ENCODE measurements at regions not wholly inside any gene's neighbourhood (a gene's known extent, or its start where the extent isn't known, plus 50 kb on each side); places are given as distances from the start of the nearest gene placed in this dataset.

DNA sequence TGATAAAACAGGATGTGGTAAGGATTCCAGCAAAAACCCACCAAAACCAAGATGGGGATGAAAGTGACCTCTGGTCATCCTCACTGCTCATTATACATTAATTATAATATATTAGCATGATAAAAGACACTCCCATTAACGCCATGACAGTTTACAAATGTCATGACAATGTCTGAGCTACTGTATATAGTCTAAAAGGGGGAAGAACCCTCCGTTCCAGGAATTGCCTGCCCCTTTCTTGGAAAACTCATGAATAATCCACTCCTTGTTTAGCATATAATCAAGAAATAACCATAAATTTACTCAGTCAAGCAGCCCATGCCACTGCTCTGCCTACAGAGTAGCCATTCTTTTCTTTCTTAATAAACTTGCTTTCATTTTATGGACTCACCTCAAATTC, 96.4 kb upstream of the VLDLR start:
- DNase-seq (no peak), ATAC-seq (no peak)
- Histone ChIP-seq H3K4me1 (no peaks in the 10 kb centered on the region), H3K9me3 (no peaks in the 10 kb centered on the region), H3K4me3 (no peak overlapping the region), H3K27ac (no peak overlapping the region), H3K27me3 (ENCODE audit: insufficient read depth in 3 of 3, low read length in 2 of 3) (no peaks in the 10 kb centered on the region), H3K36me3 (ENCODE audit: insufficient read depth in 1 of 2, low read depth in 1 of 2) (no peaks in the 10 kb centered on the region)
- intact Hi-C loops (cut with DNase I), result loop anchor here in 1 of 2 donors (10.0 kb wide), 1 partner anchor 60 kb away; no protein-coding TSS in a partner anchor
- TF ChIP-seq CTCF (IDR thresholded peaks at IDR 0.05), result no peak
- WGBS, 3 donors, result 96 to 100% (median 97%) methylated on average over 2 of the region's 2 CpGs

- H3K36me3 ChIP-seq (ENCODE audit: insufficient read depth in 1 of 2, low read depth in 1 of 2), result no peaks in the 10 kb centered on the region
- no peak overlapping the region for H3K4me3 ChIP-seq
- H3K27me3 ChIP-seq (ENCODE audit: insufficient read depth in 3 of 3, low read length in 2 of 3), result no peaks in the 10 kb centered on the region
- ATAC-seq (no peak), DNase-seq (no peak)
- intact Hi-C loops (cut with DNase I), result loop anchor here in 1 of 2 donors (10.0 kb wide), 1 partner anchor 59 kb away; no protein-coding TSS in a partner anchor
- WGBS, 3 donors, result 34 to 57% (median 51%) methylated on average over 2 of the region's 2 CpGs
- no peak for TF ChIP-seq CTCF (IDR thresholded peaks at IDR 0.05)
- H3K9me3 ChIP-seq, result no peaks in the 10 kb centered on the region
- H3K27ac ChIP-seq, result no peak overlapping the region
- no peaks in the 10 kb centered on the region for H3K4me1 ChIP-seq
Measured at GRCh38 chr9:2526071-2526828, 95.3 kb upstream of the VLDLR start.

DNA sequence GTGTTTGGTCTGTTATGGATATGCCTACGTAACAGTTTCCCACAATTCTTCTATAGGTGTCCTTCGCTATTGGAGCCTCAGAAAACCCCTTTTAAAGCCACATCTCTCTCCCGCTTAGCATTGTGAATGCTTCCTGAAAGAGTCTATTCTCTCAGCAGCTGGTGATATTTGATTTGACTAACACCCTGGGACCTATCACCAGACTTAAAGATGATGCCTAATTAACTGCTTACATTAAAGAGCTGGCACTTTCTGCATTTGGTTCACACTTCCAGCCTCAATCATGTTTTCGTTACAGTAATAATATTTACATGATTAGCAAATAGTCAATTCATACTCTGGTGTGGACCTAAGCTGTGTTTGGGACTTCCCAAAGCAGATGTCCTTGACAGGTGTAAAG, 90.1 kb upstream of the VLDLR start:
- intact Hi-C loops (cut with DNase I), result no loop called here
- Histone ChIP-seq H3K27me3 (ENCODE audit: insufficient read depth in 3 of 3, low read length in 2 of 3) (no peaks in the 10 kb centered on the region), H3K36me3 (ENCODE audit: insufficient read depth in 1 of 2, low read depth in 1 of 2) (no peaks in the 10 kb centered on the region), H3K4me1 (no peaks in the 10 kb centered on the region), H3K27ac (no peak overlapping the region), H3K9me3 (no peaks in the 10 kb centered on the region), H3K4me3 (no peak overlapping the region)
- WGBS, 3 donors, result 92 to 97% (median 92%) methylated on average over 4 of the region's 4 CpGs
- TF ChIP-seq CTCF (IDR thresholded peaks at IDR 0.05), result no peak
- no peak for DNase-seq
- no peak for ATAC-seq

DNA sequence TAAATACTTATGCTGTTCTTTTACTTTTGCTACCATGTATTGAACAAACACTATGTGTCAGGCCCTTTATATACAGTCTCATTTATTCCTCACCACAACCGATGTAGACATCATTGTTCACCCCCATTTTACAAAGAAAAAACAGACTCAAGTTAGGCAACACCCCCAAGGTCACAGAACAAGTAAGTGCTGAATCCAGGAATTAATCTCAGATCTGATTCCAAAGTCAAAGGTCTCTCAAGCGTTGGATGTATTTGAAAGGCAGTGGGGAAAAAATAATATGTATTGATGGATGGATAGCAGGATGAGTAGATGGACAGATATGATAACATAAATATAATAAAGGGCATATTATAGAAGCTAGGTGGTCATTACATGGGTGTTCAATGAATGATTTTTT, 85.1 kb upstream of the VLDLR start:
- intact Hi-C loops (cut with DNase I), result no loop called here
- TF ChIP-seq CTCF (IDR thresholded peaks at IDR 0.05), result no peak
- no peaks in the 10 kb centered on the region for H3K36me3 ChIP-seq (ENCODE audit: insufficient read depth in 1 of 2, low read depth in 1 of 2)
- no peak overlapping the region for H3K4me3 ChIP-seq
- WGBS, 3 donors, result 84 to 94% (median 91%) methylated on average over 2 of the region's 2 CpGs
- H3K9me3 ChIP-seq, result no peaks in the 10 kb centered on the region
- H3K4me1 ChIP-seq, result no peaks in the 10 kb centered on the region
- no peaks in the 10 kb centered on the region for H3K27me3 ChIP-seq (ENCODE audit: insufficient read depth in 3 of 3, low read length in 2 of 3)
- DNase-seq (no peak), ATAC-seq (no peak)
- H3K27ac ChIP-seq, result no peak overlapping the region
